ENCODE measurements at regions not wholly inside any gene's neighbourhood (a gene's known extent, or its start where the extent isn't known, plus 50 kb on each side); places are given as distances from the start of the nearest gene placed in this dataset.

DNA sequence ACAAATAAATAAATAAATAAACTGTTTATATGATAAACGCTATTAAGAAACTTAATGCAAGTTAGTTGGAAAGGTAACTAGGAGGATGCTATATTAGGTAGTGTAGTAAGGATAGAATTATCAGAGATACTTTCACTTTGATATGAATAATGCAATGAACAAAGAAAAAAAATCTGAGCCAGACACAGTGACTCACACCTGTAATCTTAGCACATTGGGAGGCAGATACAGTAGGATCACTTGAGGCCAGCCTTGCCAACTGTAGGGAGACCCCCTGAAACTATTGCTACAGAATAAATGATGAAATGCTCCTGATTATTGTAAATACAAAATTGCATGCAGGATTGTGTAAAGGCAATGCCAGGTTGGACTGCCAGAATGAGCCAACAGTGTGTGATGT, 109.2 kb downstream of the ANXA2R start:
- Histone ChIP-seq H3K27me3 (replicated peaks; ENCODE audit: insufficient read depth, low read depth, low read length, poor library complexity) (no peaks in the 10 kb centered on the region), H3K36me3 (ENCODE audit: insufficient read depth, low read length, poor library complexity, severe bottlenecking) (no peaks in the 10 kb centered on the region), H3K27ac (ENCODE audit: low read depth, low read length, poor library complexity, severe bottlenecking) (no peak overlapping the region), H3K4me3 (ENCODE audit: low read depth, low read length, poor library complexity, severe bottlenecking) (no peak overlapping the region), H3K9me3 (ENCODE audit: low read depth, low read length, poor library complexity, severe bottlenecking) (no peaks in the 10 kb centered on the region), H3K4me1 (ENCODE audit: insufficient read depth, low read length, poor library complexity, severe bottlenecking) (no peaks in the 10 kb centered on the region)
- no peak for DNase-seq (ENCODE audit: low spot score)
- no TSS peak for BruUV-seq (replicated peaks)
- TF ChIP-seq, protein P1, sequence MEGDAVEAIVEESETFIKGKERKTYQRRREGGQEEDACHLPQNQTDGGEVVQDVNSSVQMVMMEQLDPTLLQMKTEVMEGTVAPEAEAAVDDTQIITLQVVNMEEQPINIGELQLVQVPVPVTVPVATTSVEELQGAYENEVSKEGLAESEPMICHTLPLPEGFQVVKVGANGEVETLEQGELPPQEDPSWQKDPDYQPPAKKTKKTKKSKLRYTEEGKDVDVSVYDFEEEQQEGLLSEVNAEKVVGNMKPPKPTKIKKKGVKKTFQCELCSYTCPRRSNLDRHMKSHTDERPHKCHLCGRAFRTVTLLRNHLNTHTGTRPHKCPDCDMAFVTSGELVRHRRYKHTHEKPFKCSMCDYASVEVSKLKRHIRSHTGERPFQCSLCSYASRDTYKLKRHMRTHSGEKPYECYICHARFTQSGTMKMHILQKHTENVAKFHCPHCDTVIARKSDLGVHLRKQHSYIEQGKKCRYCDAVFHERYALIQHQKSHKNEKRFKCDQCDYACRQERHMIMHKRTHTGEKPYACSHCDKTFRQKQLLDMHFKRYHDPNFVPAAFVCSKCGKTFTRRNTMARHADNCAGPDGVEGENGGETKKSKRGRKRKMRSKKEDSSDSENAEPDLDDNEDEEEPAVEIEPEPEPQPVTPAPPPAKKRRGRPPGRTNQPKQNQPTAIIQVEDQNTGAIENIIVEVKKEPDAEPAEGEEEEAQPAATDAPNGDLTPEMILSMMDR (conservative IDR thresholded peaks at IDR 0.05; ENCODE audit: low read depth, low read length): no peak
- TF ChIP-seq EZH2 (IDR thresholded peaks at IDR 0.05; ENCODE audit: borderline replicate concordance, low read depth, low read length, poor library complexity, severe bottlenecking): no peak
- ChIA-PET POLR2A (ENCODE audit: low non-redundant PET) (no interaction called here), CTCF (no interaction called here)
- intact Hi-C loops (cut with micrococcal nuclease; ENCODE audit: unreplicated experiment): no loop called here

DNA sequence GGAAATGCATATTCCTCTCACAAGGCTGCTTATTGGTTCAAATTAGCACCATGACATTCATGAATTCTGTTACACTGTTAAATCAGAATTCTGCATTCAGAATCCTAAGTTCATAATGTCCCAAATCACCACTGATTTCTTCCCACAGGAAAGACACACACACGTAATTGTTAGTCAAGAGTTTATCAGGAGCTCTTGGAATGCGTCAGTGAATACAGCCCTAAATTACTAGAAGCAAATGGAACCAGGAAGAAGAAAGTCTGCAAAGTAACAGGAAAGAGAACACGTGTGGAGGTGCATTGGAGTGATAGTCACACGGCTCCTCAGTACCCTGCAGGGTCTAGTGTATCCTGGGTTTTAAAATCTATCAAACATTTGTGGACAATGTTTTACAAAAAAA, 110.2 kb downstream of the ANXA2R start:
- POLR2A ChIA-PET (ENCODE audit: low non-redundant PET): interaction anchor here (0.6 kb wide), 1 partner anchor 183 kb away, joined by 8 read pairs; no protein-coding TSS in a partner anchor
- BruUV-seq (replicated peaks): no TSS peak
- Histone ChIP-seq H3K9me3 (ENCODE audit: low read depth, low read length, poor library complexity, severe bottlenecking) (no peaks in the 10 kb centered on the region), H3K4me3 (ENCODE audit: low read depth, low read length, poor library complexity, severe bottlenecking) (no peak overlapping the region), H3K4me1 (ENCODE audit: insufficient read depth, low read length, poor library complexity, severe bottlenecking) (no peaks in the 10 kb centered on the region), H3K36me3 (ENCODE audit: insufficient read depth, low read length, poor library complexity, severe bottlenecking) (no peaks in the 10 kb centered on the region), H3K27me3 (replicated peaks; ENCODE audit: insufficient read depth, low read depth, low read length, poor library complexity) (no peaks in the 10 kb centered on the region), H3K27ac (ENCODE audit: low read depth, low read length, poor library complexity, severe bottlenecking) (no peak overlapping the region)
- intact Hi-C loops (cut with micrococcal nuclease; ENCODE audit: unreplicated experiment): no loop called here
- no peak for TF ChIP-seq EZH2 (IDR thresholded peaks at IDR 0.05; ENCODE audit: borderline replicate concordance, low read depth, low read length, poor library complexity, severe bottlenecking)
- TF ChIP-seq, protein P1 (conservative IDR thresholded peaks at IDR 0.05; ENCODE audit: low read depth, low read length): no peak
- CTCF ChIA-PET: no interaction called here
- DNase-seq (ENCODE audit: low spot score): no peak

DNA sequence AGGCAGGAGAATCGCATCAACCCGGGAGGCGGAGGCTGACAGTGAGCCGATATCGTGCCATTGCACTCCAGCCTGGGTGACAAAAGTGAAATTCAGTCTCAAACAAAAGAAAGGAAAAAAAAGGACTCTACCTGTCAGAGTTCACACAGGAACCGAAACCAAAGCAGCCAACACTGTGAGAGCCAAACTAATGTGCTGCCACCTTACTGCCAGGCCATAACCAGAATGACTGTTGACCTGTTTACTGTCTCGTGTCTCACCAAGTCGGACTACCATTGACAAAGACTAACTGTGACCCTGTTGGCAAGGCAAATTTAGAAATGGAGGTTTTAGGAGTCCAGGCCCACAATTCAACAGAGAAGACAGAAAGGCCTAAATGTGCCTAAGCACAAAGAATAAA, 112.4 kb downstream of the ANXA2R start:
- Histone ChIP-seq H3K4me3 (ENCODE audit: low read depth, low read length, poor library complexity, severe bottlenecking) (no peak overlapping the region), H3K36me3 (ENCODE audit: insufficient read depth, low read length, poor library complexity, severe bottlenecking) (no peaks in the 10 kb centered on the region), H3K9me3 (ENCODE audit: low read depth, low read length, poor library complexity, severe bottlenecking) (no peaks in the 10 kb centered on the region), H3K27me3 (replicated peaks; ENCODE audit: insufficient read depth, low read depth, low read length, poor library complexity) (no peaks in the 10 kb centered on the region), H3K27ac (ENCODE audit: low read depth, low read length, poor library complexity, severe bottlenecking) (no peak overlapping the region), H3K4me1 (ENCODE audit: insufficient read depth, low read length, poor library complexity, severe bottlenecking) (no peaks in the 10 kb centered on the region)
- no peak for DNase-seq (ENCODE audit: low spot score)
- intact Hi-C loops (cut with micrococcal nuclease; ENCODE audit: unreplicated experiment): no loop called here
- no TSS peak for BruUV-seq (replicated peaks)
- TF ChIP-seq EZH2 (IDR thresholded peaks at IDR 0.05; ENCODE audit: borderline replicate concordance, low read depth, low read length, poor library complexity, severe bottlenecking): no peak
- TF ChIP-seq, protein P1 (conservative IDR thresholded peaks at IDR 0.05; ENCODE audit: low read depth, low read length): no peak
- ChIA-PET CTCF (no interaction called here), POLR2A (ENCODE audit: low non-redundant PET) (no interaction called here)
